ENCODE measurements at regions not wholly inside any gene's neighbourhood (a gene's known extent, or its start where the extent isn't known, plus 50 kb on each side); places are given as distances from the start of the nearest gene placed in this dataset.
"Not testable (repeated sequence)": the region's sequence is repeated elsewhere in the genome, so short reads cannot be mapped to it uniquely, and the experiment has no call there.

DNA sequence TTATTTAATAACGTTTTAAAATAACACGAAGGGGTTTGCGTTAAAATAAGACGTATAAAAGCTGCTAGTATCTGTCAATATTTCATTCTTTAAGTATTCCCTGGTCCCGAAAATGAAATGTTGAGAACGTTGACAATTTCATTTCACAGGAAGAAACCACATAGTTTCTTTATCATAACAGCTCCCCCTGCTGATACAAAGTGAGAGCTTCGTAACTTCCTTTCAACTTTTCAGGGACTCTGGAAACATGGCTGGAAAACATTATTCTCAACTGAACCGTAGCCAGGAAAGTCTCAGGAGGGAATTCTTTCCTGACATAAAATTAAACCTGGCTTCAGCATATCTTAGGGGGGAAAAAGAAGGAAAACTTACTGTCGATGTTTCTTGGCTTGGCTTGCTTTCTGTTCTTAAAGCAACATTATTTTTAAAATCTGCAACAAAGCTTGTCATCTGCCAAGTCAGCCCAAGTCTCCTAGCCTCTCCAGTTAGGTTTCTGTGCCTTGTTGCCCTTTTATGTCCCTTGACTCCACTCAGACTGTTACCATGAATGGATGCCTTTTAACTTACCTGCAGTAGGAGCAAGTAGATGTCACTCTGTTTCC, 122.9 kb upstream of the DAB2 start:
- no peak for DNase-seq (ENCODE audit: low read depth)

DNA sequence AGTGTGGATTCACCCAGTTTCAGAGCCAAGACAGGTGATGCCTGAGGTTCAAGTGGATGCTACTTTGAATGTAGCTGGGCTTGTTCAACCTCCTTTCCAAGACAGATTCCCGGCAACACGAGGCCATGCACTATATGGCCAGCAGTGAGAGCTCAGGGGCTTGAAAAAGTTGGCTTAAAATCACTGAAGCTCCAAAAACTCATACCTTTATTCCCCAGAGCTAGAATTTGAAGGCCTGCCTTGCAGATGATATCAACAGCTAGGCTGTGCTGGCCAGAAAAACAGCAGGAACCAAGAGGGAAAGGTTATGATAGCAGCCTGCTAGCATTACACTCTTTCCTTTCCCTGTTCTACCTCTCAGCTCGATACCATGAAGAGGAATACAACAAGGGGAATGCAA, 120.2 kb upstream of the DAB2 start:
- DNase-seq (ENCODE audit: low read depth): no peak

DNA sequence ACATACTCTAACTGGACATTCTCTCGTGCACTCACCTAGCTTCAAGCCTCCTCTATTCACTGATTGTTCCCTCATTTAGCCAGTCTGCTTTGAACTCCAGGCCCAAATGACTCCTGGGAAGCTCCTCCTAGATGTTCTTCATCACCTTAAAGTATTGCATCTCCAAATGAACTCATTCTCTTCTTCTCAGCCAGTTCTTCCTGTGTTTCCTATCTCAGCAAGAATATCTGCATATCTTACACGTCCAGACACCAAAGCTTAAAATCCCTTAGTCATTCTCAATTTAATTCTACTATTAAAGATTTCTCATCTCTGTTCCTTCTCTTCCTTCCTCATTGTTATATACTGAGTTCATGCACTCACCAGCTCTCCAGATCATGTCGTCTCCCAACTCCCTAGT, 118.6 kb upstream of the DAB2 start:
- DNase-seq (ENCODE audit: low read depth): no peak

DNA sequence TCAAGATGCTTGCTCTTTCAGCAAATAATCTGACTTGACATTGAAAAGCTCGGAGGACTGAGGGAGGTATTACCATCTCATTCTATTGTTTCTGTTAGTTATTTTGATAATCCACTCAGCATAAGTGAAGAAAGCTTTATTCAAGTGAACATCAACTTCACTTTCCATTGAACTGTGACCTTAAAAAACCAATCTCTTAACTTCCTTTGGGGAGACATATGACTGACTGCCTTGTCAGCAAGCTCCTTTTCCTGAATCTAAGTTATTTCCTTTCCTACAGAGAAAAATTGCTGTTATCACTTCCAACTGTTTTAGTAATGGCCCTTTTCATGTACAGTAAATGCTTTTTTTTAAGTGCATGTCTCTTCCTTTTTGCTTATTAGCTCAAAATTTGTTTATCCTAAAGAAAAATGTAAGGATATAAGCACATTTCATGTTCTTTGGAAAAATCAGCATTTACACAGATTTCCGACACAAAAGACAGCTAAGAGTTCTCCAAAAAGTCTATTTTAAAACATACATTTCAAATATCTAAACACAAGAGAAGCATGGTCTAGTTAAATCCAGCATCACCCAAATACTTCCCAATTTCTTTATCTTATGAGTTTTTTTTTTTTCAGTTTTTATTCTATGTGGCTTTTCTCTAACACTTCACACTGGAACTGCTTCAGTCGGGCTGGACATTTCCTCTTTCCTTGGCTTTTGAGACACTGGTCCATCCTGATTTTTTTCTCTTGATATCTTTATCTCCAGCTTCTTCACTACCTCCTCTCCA, 117.9 kb upstream of the DAB2 start:
- DNase-seq (ENCODE audit: low read depth): no peak

DNA sequence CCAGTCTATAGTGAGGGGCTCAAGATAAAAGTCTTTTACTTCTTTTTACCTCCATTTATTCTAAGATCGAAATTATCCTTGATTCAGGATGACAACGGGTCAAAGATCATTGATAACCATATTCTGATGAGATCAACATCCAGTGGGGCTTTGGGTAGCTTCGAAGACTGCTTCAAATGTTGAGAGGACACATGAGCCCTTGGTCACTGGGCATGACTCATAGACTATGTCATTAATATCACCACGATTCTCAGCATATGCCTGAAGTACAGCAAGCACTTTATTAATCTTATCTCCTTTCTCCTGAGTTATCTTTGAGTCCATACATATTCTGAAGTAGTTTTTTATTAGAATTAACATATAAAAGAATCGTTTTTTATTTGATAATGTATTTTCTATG, 117.1 kb upstream of the DAB2 start:
- no peak for DNase-seq (ENCODE audit: low read depth)

GRCh38 chr5:39539470-39539869, 114.7 kb upstream of the DAB2 start:
- DNase-seq (ENCODE audit: low read depth): no peak

GRCh38 chr5:39534690-39535089, 109.9 kb upstream of the DAB2 start:
- no peak for DNase-seq (ENCODE audit: low read depth)

- DNase-seq (ENCODE audit: low read depth): no peak
These were observed 109.0 kb upstream of the DAB2 start for GRCh38 chr5:39533749-39534148.

GRCh38 chr5:39532511-39532910, 107.7 kb upstream of the DAB2 start:
- DNase-seq (ENCODE audit: low read depth): no peak

- DNase-seq (ENCODE audit: low read depth): no peak
These were observed 106.5 kb upstream of the DAB2 start for GRCh38 chr5:39531306-39531705.

- no peak for DNase-seq (ENCODE audit: low read depth)
These were observed 102.2 kb upstream of the DAB2 start for GRCh38 chr5:39526914-39527477.

DNA sequence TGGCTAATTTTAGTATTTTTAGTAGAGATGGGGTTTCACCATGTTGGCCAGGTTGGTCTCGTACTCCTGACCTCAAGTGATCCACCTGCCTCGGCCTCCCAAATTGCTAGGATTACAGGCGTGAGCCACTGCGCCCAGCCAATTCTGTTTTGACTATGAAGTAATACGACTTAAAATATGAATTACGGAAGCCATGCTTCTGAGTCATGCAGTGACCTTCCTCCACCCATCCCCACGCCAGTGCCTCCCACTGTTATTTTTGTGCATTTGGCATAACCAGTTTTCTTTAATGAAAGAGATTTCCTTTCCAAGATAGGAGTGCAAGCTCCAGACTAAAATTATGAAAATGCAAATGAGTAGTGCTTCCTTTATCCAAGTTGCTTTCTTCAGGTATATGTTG, 101.0 kb upstream of the DAB2 start:
- not testable (repeated sequence) for DNase-seq (ENCODE audit: low read depth)

- DNase-seq (ENCODE audit: low read depth): no peak
These were observed 100.5 kb upstream of the DAB2 start for GRCh38 chr5:39525271-39525670.

DNA sequence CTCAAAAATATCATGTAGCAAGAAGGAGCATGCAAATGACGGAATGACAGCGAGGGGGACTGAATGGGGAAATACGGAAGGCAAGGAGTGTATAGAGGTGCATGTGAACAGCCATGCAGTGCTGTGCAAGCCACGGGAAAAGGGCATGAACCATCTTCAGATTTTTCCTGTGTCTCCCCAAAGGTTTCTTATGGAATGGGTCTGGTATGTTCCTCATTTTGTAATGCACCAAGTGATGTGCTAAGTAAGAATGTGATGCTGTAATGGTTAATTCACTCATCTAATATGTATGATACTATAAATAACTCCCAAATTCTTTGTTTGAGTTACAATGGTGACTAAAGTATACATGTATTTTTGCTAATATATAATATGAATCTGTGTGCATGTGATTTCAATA, 99.0 kb upstream of the DAB2 start:
- no peak for DNase-seq (ENCODE audit: low read depth)

- no peak for DNase-seq (ENCODE audit: low read depth)
These were observed 97.3 kb upstream of the DAB2 start for GRCh38 chr5:39521940-39522590.

GRCh38 chr5:39521098-39521860, 96.5 kb upstream of the DAB2 start:
- no peak for DNase-seq (ENCODE audit: low read depth)

GRCh38 chr5:39520232-39520572, 95.4 kb upstream of the DAB2 start:
- DNase-seq (ENCODE audit: low read depth): no peak

GRCh38 chr5:39519566-39520231, 94.9 kb upstream of the DAB2 start:
- no peak for DNase-seq (ENCODE audit: low read depth)

DNA sequence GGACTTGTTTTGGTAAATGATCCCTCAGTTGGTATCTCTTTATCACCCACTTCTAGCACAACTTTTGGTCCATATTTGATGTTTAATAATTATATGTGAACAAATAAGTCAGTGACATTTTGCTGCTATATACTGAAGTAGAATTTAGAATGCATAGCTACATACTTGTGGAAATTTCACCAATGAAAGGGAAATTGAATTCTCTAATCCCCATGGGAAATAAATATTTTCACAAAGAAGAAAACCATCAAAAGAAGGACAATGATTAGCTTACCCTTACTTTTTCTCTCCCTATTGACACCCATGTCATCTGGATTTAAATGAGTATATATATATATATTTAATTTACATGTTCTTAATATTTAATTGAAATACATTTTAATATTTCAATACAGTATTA, 94.3 kb upstream of the DAB2 start:
- DNase-seq (ENCODE audit: low read depth): no peak

DNA sequence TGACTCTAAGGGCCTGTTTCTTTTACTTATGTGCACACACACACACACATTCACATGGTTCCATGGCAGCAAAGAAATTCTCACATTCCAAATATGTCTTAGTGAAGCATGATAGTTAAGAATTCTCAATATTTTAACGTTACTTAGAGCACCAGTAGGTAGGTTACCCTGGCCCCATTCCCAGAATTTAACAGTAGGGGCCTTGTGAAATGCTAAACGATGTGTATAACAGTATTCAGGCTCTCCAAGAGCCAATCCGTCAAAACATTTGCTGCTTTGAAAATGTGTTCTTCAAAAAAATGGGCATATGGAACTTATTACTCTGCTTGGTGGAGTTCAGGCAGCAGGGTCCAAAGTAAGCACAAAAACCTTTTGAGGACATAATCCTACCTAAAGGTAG, 93.7 kb upstream of the DAB2 start:
- DNase-seq (ENCODE audit: low read depth): no peak

DNA sequence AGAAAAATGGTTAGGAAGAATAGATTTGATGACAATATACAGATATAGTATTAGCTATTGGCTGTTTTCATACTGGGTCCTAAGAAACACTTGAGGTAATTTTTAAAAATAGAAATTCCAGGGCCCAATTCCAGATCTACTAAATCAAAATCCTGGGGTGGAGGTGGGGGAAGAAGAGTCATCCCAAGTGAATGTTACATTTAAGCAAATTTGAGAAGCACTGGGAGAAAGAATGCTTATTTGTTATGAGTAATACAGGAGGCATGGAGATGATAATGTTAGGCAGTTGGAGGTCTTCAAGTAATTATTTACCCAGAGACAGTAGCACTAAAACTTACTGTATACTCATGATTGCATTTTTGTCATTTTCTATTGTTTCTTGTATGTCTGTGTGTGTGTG, 93.0 kb upstream of the DAB2 start:
- DNase-seq (ENCODE audit: low read depth): no peak

DNA sequence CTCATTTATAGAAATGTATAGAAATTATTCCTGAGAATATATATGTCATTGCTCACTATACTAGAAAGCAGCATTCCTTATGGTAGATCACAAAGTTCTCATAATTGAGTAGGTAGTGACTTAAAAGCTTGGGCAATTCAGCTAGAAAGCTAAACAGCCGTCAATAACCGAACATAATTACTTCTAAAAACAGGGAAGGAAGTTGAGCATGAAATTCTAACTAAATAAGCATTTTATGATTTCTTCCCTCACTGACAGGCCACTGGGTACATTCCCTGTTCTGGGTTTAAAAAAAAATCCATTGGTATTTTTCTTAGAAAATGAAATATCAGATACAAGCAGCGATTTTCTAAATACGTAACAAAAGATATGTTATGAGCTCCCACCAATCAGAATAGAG, 91.1 kb upstream of the DAB2 start:
- DNase-seq (ENCODE audit: low read depth): no peak

Measured in activated T-cell treated with anti-CD3 and anti-CD28 coated beads for 24 hours (primary cell).